GM12865 (cell line): ENCODE measurements at regions not wholly inside any gene's neighbourhood (a gene's known extent, or its start where the extent isn't known, plus 50 kb on each side); places are given as distances from the start of the nearest gene placed in this dataset.
"Not testable (repeated sequence)": the region's sequence is repeated elsewhere in the genome, so short reads cannot be mapped to it uniquely, and the experiment has no call there.

Experiments
- DNase-seq: peaks from one replicate; pipeline ENCODE4 v3.0.0; 2010; ENCODE audit warnings: low read depth
- H3K4me3 ChIP-seq: 2 replicates; pipeline ENCODE4 v1.5.1; 2011; ENCODE audit warnings: mild to moderate bottlenecking, low read depth, low read length, control low read depth
- TF ChIP-seq, protein P1 (sequence below): IDR thresholded peaks from 2 replicates; pipeline ENCODE4 v1.5.1; 2011; ENCODE audit warnings: low read length, control low read depth, low read depth, inconsistent platforms; ENCODE audit not compliant: insufficient read depth; ENCODE audit errors: missing control alignments

GRCh38 chr5:148740966-148741742, 85.3 kb upstream of the ADRB2 start:
- TF ChIP-seq, protein P1, sequence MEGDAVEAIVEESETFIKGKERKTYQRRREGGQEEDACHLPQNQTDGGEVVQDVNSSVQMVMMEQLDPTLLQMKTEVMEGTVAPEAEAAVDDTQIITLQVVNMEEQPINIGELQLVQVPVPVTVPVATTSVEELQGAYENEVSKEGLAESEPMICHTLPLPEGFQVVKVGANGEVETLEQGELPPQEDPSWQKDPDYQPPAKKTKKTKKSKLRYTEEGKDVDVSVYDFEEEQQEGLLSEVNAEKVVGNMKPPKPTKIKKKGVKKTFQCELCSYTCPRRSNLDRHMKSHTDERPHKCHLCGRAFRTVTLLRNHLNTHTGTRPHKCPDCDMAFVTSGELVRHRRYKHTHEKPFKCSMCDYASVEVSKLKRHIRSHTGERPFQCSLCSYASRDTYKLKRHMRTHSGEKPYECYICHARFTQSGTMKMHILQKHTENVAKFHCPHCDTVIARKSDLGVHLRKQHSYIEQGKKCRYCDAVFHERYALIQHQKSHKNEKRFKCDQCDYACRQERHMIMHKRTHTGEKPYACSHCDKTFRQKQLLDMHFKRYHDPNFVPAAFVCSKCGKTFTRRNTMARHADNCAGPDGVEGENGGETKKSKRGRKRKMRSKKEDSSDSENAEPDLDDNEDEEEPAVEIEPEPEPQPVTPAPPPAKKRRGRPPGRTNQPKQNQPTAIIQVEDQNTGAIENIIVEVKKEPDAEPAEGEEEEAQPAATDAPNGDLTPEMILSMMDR: peak; percentile 68
- DNase-seq: peak; percentile 61
- H3K4me3 ChIP-seq: no peak overlapping the region

DNA sequence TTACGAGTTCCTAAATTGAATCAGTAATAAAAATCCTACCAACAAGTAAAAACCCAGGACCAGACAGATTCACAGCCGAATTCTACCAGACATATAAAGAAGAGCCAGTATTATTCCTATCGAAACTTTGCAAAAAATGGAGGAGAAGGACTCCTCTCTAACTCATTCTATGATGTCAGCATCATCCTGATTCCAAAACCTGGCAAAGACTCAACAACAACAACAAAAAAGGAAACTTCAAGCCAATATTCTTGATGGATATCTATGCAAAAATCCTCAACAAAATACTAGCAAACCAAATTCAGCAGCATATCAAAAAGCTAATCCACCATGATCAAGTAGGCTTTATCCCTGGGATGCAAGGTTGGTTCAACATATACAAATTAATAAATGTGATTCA, 84.6 kb upstream of the ADRB2 start:
- DNase-seq, H3K4me3 ChIP-seq: not testable (repeated sequence)

- DNase-seq, H3K4me3 ChIP-seq: not testable (repeated sequence)
These were observed 82.0 kb upstream of the ADRB2 start for GRCh38 chr5:148744380-148744779.

- TF ChIP-seq, protein P1: no peak
- no peak for DNase-seq
These were observed 79.4 kb upstream of the ADRB2 start for GRCh38 chr5:148746826-148747535.

DNA sequence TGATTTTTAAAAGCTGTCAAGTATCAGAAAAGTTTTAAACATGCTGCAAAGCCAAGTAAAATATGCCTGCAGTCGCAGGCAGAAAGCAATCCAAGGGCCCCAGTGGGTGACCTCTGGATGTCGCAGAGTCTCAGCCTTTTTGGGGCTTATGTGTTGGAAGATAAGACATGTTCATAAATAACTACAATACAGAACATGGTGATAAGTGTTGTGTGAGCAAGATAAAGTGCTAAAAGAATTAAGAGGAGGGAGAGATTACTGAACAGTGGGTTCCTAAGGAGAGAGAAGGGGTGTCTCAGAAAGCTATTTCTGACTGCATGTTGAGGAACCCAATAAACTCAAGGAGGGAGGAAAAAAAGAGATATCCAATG, 78.9 kb upstream of the ADRB2 start:
- TF ChIP-seq, protein P1: no peak
- H3K4me3 ChIP-seq: no peak overlapping the region
- no peak for DNase-seq

More at GRCh38 chr5:148746826-148747535, 79.4 kb upstream of the ADRB2 start:
- H3K4me3 ChIP-seq: no peak overlapping the region

GRCh38 chr5:148748702-148749392, 77.6 kb upstream of the ADRB2 start:
- H3K4me3 ChIP-seq: no peak overlapping the region
- TF ChIP-seq, protein P1: no peak
- DNase-seq: no peak

- no peak overlapping the region for H3K4me3 ChIP-seq
- no peak for DNase-seq
- TF ChIP-seq, protein P1: no peak
These were observed 75.8 kb upstream of the ADRB2 start for GRCh38 chr5:148750614-148751013.
